CD4-positive, CD25-positive, alpha-beta regulatory T cell (primary cell): ENCODE measurements at regions not wholly inside any gene's neighbourhood (a gene's known extent, or its start where the extent isn't known, plus 50 kb on each side); places are given as distances from the start of the nearest gene placed in this dataset.

Experiments
- ATAC-seq, 2 donors: fragments of 150-1000 bp; cut with Tn5 transposase; one replicate each; pipeline ENCODE4 v1.10.0; 2021; ENCODE audit warnings: low read depth in 2 of 2, moderate number of reproducible peaks in 2 of 2, moderate library complexity in 1 of 2
- DNase-seq, 3 donors: peaks; one replicate each; pipeline versions ENCODE4 v3.0.0 to v3.0.0-alpha.2; 2012 to 2022; ENCODE audit warnings: mixed read lengths in 1 of 3
- H3K27ac ChIP-seq: one replicate; pipeline ENCODE4 v1.7.0; 2013; ENCODE audit warnings: mild to moderate bottlenecking, low read length; ENCODE audit not compliant: insufficient read depth, poor library complexity, severe bottlenecking
- H3K27me3 ChIP-seq: one replicate; pipeline ENCODE4 v1.7.0; 2013; ENCODE audit warnings: low read length; ENCODE audit not compliant: control insufficient read depth, insufficient read depth
- H3K36me3 ChIP-seq: one replicate; pipeline ENCODE4 v1.7.0; 2013; ENCODE audit warnings: mild to moderate bottlenecking, low read length, moderate library complexity; ENCODE audit not compliant: control insufficient read depth, insufficient read depth
- H3K4me1 ChIP-seq: 2 replicates; pipeline ENCODE4 v1.7.0; 2013; ENCODE audit warnings: mild to moderate bottlenecking, low read length; ENCODE audit not compliant: insufficient read depth, control insufficient read depth, poor library complexity, severe bottlenecking
- H3K4me3 ChIP-seq: one replicate; pipeline ENCODE4 v1.7.0; 2013; ENCODE audit warnings: low read depth, mild to moderate bottlenecking, low read length, moderate library complexity
- H3K9me3 ChIP-seq, 2 experiments: 1 replicate in 1 of 2; 2 replicates in 1 of 2; pipeline ENCODE4 v1.7.0; 2013; ENCODE audit warnings: low read length in 2 of 2, mild to moderate bottlenecking in 1 of 2, moderate library complexity in 1 of 2; ENCODE audit not compliant: control insufficient read depth in 2 of 2
- H3K27ac Mint-ChIP-seq, 3 donors: one replicate each; pipeline ENCODE4 v1.8.0; 2020 to 2022; ENCODE audit warnings: mild to moderate bottlenecking in 3 of 3, mixed read lengths in 3 of 3, moderate library complexity in 2 of 3
- H3K27me3 Mint-ChIP-seq: one replicate; pipeline ENCODE4 v1.8.0; 2022; ENCODE audit warnings: mild to moderate bottlenecking, mixed read lengths
- H3K36me3 Mint-ChIP-seq: one replicate; pipeline ENCODE4 v1.8.0; 2020; ENCODE audit warnings: mixed read lengths
- H3K4me1 Mint-ChIP-seq, 4 donors: one replicate each; pipeline ENCODE4 v1.8.0; 2020 to 2022; ENCODE audit warnings: mixed read lengths in 4 of 4, mild to moderate bottlenecking in 1 of 4
- H3K4me3 Mint-ChIP-seq, 4 donors: one replicate each; pipeline ENCODE4 v1.8.0; 2020 to 2022; ENCODE audit warnings: mild to moderate bottlenecking in 4 of 4, mixed read lengths in 4 of 4, moderate library complexity in 3 of 4
- H3K9me3 Mint-ChIP-seq, 7 donors: one replicate each; pipeline ENCODE4 v1.8.0; 2020 to 2022; ENCODE audit warnings: mixed read lengths in 7 of 7, mild to moderate bottlenecking in 3 of 7, moderate library complexity in 2 of 7

- no peaks in the 10 kb centered on the region for H3K9me3 ChIP-seq
- Mint-ChIP-seq H3K36me3 (peaks cover 4% of the 10 kb centered on the region), H3K4me3 (peak overlapping the region; percentile 95 to 100 (median 98)), H3K9me3 (peaks cover 0 to 5% (median 0%) of the 10 kb centered on the region in 7 donors), H3K4me1 (peaks cover 19 to 61% (median 37%) of the 10 kb centered on the region in 4 donors), H3K27me3 (peaks cover 15% of the 10 kb centered on the region), H3K27ac (peak overlapping the region in 2 of 3 donors; percentile 82 to 89)
- peak overlapping the region; percentile 98 for H3K4me3 ChIP-seq
- peaks cover 53% of the 10 kb centered on the region for H3K4me1 ChIP-seq
- DNase-seq (peak in 1 of 3 donors; percentile 8), ATAC-seq (no peak)
- H3K27ac ChIP-seq: peak overlapping the region; percentile 93
- H3K36me3 ChIP-seq: no peaks in the 10 kb centered on the region
- no peaks in the 10 kb centered on the region for H3K27me3 ChIP-seq
Observed at GRCh38 chr13:50078895-50079654, 63.8 kb downstream of the KCNRG start.

GRCh38 chr13:50079655-50080202 lies 64.5 kb downstream of the KCNRG start:
- H3K36me3 ChIP-seq: no peaks in the 10 kb centered on the region
- no peak for ATAC-seq
- H3K4me1 ChIP-seq: peaks cover 47% of the 10 kb centered on the region
- H3K36me3 Mint-ChIP-seq: peaks cover 4% of the 10 kb centered on the region
- peaks cover 15% of the 10 kb centered on the region for H3K27me3 Mint-ChIP-seq
- H3K9me3 ChIP-seq: no peaks in the 10 kb centered on the region
- H3K27ac Mint-ChIP-seq: peak overlapping the region; percentile 89 to 95 (median 95)
- H3K27ac ChIP-seq: peak overlapping the region; percentile 93
- no peaks in the 10 kb centered on the region for H3K27me3 ChIP-seq
- H3K4me3 Mint-ChIP-seq: peak overlapping the region; percentile 95 to 100 (median 98)
- H3K4me3 ChIP-seq: peak overlapping the region; percentile 98
- peaks cover 0 to 5% (median 0%) of the 10 kb centered on the region in 7 donors for H3K9me3 Mint-ChIP-seq
- peak in 1 of 3 donors; percentile 16 for DNase-seq
- H3K4me1 Mint-ChIP-seq: peaks cover 19 to 64% (median 38%) of the 10 kb centered on the region in 4 donors

- Histone ChIP-seq H3K4me3 (peak overlapping the region; percentile 98), H3K36me3 (no peaks in the 10 kb centered on the region), H3K9me3 (no peaks in the 10 kb centered on the region), H3K4me1 (peaks cover 53% of the 10 kb centered on the region), H3K27ac (peak overlapping the region; percentile 93), H3K27me3 (no peaks in the 10 kb centered on the region)
- Mint-ChIP-seq H3K36me3 (peaks cover 4% of the 10 kb centered on the region), H3K4me1 (peaks cover 19 to 70% (median 43%) of the 10 kb centered on the region in 4 donors), H3K9me3 (peaks cover 0 to 5% (median 0%) of the 10 kb centered on the region in 7 donors), H3K27ac (peak overlapping the region; percentile 89 to 95 (median 95)), H3K4me3 (peak overlapping the region; percentile 95 to 100 (median 98)), H3K27me3 (peaks cover 15% of the 10 kb centered on the region)
- DNase-seq (peak in 2 of 3 donors; percentile 23 to 61), ATAC-seq (no peak)
Observed at GRCh38 chr13:50080203-50080910, 65.1 kb downstream of the KCNRG start.

- DNase-seq: peak; percentile 41 to 77 (median 71)
- H3K4me1 Mint-ChIP-seq: peaks cover 12 to 65% (median 39%) of the 10 kb centered on the region in 4 donors
Observed at GRCh38 chr13:50080911-50081678, 65.9 kb downstream of the KCNRG start.

GRCh38 chr13:50081679-50082425 lies 66.6 kb downstream of the KCNRG start:
- Histone ChIP-seq H3K27ac (peak overlapping the region; percentile 93), H3K4me3 (peak overlapping the region; percentile 90), H3K4me1 (peaks cover 39% of the 10 kb centered on the region), H3K27me3 (no peaks in the 10 kb centered on the region), H3K9me3 (no peaks in the 10 kb centered on the region), H3K36me3 (no peaks in the 10 kb centered on the region)
- H3K36me3 Mint-ChIP-seq: peaks cover 4% of the 10 kb centered on the region
- H3K9me3 Mint-ChIP-seq: peaks cover 0 to 5% (median 0%) of the 10 kb centered on the region in 7 donors
- peak overlapping the region; percentile 95 to 100 (median 98) for H3K4me3 Mint-ChIP-seq
- H3K4me1 Mint-ChIP-seq: peaks cover 12 to 65% (median 40%) of the 10 kb centered on the region in 4 donors
- peak overlapping the region; percentile 89 to 99 (median 98) for H3K27ac Mint-ChIP-seq
- DNase-seq: peak; percentile 97 to 99 (median 99)
- ATAC-seq: peak; percentile 75 to 78
- peaks cover 15% of the 10 kb centered on the region for H3K27me3 Mint-ChIP-seq

More at GRCh38 chr13:50080911-50081678, 65.9 kb downstream of the KCNRG start:
- peak overlapping the region; percentile 89 to 99 (median 98) for H3K27ac Mint-ChIP-seq
- Histone ChIP-seq H3K4me1 (peaks cover 47% of the 10 kb centered on the region), H3K27ac (peak overlapping the region; percentile 93), H3K36me3 (no peaks in the 10 kb centered on the region), H3K9me3 (no peaks in the 10 kb centered on the region), H3K27me3 (no peaks in the 10 kb centered on the region), H3K4me3 (peak overlapping the region; percentile 98)
- peak overlapping the region; percentile 95 to 100 (median 98) for H3K4me3 Mint-ChIP-seq
- peaks cover 0 to 5% (median 0%) of the 10 kb centered on the region in 7 donors for H3K9me3 Mint-ChIP-seq
- no peak for ATAC-seq
- H3K36me3 Mint-ChIP-seq: no peaks in the 10 kb centered on the region
- H3K27me3 Mint-ChIP-seq: peaks cover 15% of the 10 kb centered on the region

- Mint-ChIP-seq H3K4me1 (peaks cover 12 to 64% (median 42%) of the 10 kb centered on the region in 4 donors), H3K27ac (peak overlapping the region; percentile 89 to 99 (median 98)), H3K4me3 (peak overlapping the region; percentile 95 to 100 (median 98)), H3K36me3 (peaks cover 6% of the 10 kb centered on the region), H3K9me3 (peaks cover 0 to 5% (median 0%) of the 10 kb centered on the region in 7 donors), H3K27me3 (peaks cover 15% of the 10 kb centered on the region)
- Histone ChIP-seq H3K4me1 (peaks cover 37% of the 10 kb centered on the region), H3K27me3 (no peaks in the 10 kb centered on the region), H3K4me3 (peak overlapping the region; percentile 90), H3K27ac (peak overlapping the region; percentile 93), H3K36me3 (no peaks in the 10 kb centered on the region), H3K9me3 (no peaks in the 10 kb centered on the region)
- DNase-seq (peak; percentile 68 to 89 (median 77)), ATAC-seq (peak; percentile 67 to 76)
Observed at GRCh38 chr13:50082426-50083281, 67.4 kb downstream of the KCNRG start.
